Heart right ventricle (tissue), 16 donors: ENCODE measurements at regions not wholly inside any gene's neighbourhood (a gene's known extent, or its start where the extent isn't known, plus 50 kb on each side); places are given as distances from the start of the nearest gene placed in this dataset.
A peak's percentile ranks its signal among the peaks of the same experiment; 100 is the strongest.

Experiments
- ATAC-seq, 8 donors: fragments of 200-7000 bp; cut with Tn5 transposase; one replicate each; pipeline ENCODE4 v1.9.1; 2020; ENCODE audit warnings: mild to moderate bottlenecking in 8 of 8, moderate library complexity in 8 of 8, moderate number of reproducible peaks in 1 of 8
- DNase-seq, 2 donors: peaks; one replicate each; pipeline ENCODE4 v3.0.0-alpha.2; 2020
- H3K27ac ChIP-seq, 10 donors: fragments of 200-600 bp; sonication (generic) in 2 of 10; one replicate each; pipeline versions ENCODE4 v1.5.0 to v1.8.0; 2020 to 2022; ENCODE audit warnings: mild to moderate bottlenecking in 3 of 10
- H3K27me3 ChIP-seq, 7 donors: fragments of 200-600 bp; one replicate each; pipeline ENCODE4 v1.8.0; 2021 to 2022; ENCODE audit warnings: mild to moderate bottlenecking in 2 of 7
- H3K36me3 ChIP-seq, 9 donors: fragments of 200-600 bp; sonication (generic) in 1 of 9; one replicate each; pipeline versions ENCODE4 v1.5.0 to v1.8.0; 2020 to 2022; ENCODE audit warnings: mild to moderate bottlenecking in 2 of 9
- H3K4me1 ChIP-seq, 9 donors: fragments of 200-600 bp; sonication (generic) in 1 of 9; one replicate each; pipeline versions ENCODE4 v1.5.0 to v1.8.0; 2020 to 2022; ENCODE audit warnings: mild to moderate bottlenecking in 4 of 9
- H3K4me3 ChIP-seq, 10 donors: fragments of 200-600 bp; sonication (generic) in 2 of 10; one replicate each; pipeline versions ENCODE4 v1.5.0 to v1.8.0; 2020 to 2022; ENCODE audit warnings: mild to moderate bottlenecking in 7 of 10, moderate library complexity in 2 of 10
- H3K9me3 ChIP-seq, 11 donors: fragments of 200-600 bp in 10 of 11; sonication (generic) in 2 of 11; one replicate each; pipeline versions ENCODE4 v1.5.0 to v1.8.0; 2013 to 2022; ENCODE audit warnings: mild to moderate bottlenecking in 2 of 11, control low read depth in 1 of 11, moderate library complexity in 1 of 11
- WGBS, 2 donors: extraction: QIAGEN DNeasy Blood & Tissue Kit; methylation state at CpG; one replicate each; pipeline ENCODE4 v1.1.7; 2013; ENCODE audit warnings: inconsistent platforms in 1 of 2; 5-methylcytosine and 5-hydroxymethylcytosine counted together
- intact Hi-C, 10 donors: fragments of 100-400 bp; cut with DNase I; formaldehyde crosslinking; loops; one replicate each; pipeline versions ENCODE4 v1.11.1 to v1.14.2; 2022
- TF ChIP-seq, protein P1 (sequence below), 9 donors: fragments of 200-600 bp; sonication (generic) in 2 of 9; IDR thresholded peaks; one replicate each; pipeline versions ENCODE4 v1.5.0 to v1.8.0; 2021 to 2022; ENCODE audit warnings: antibody characterized with exemption in 9 of 9, mild to moderate bottlenecking in 5 of 9, moderate library complexity in 1 of 9
- donor health status: Arrhythmogenic right ventricular cardiomyopathy.
- donor health status: ischemic (EF 13 %, LVEDD 7.1; RV severe dilation, severe dysfunction).
- donor health status: healthy with polysubstance abuse.
- donor health status: DM: no; HTN: yes; CAD: no.
- donor health status: DM: no; HTN: no; CAD: no.
- donor health status: ischemic (EF 25% LVEDD 6.9; RV normal size, moderate dysfunction).
- donor health status: ischemic (EF 25% LVEDD 5.7; RV mildly dilated, moderate dysfunction).
- donor health status: healthy.
- donor health status: DM: yes; HTN: yes; CAD: no.
- donor health status: Ischemic cardiomyopathy.
- donor health status: ischemic (EF 35%, LVEDD 5.7; RV mildly dilated, moderate dysfunction).
- donor health status: nonischemic (EF 11% LVEDD 7.7; RV severe dilation, severe dysfunction).
- donor health status: DM: yes; HTN: yes; CAD: no.
- donor health status: PGD.
- donor health status: ischemic (EF 29% LVEDD 5.4; RV normal size, mild dysfunction).
- donor health status: nonischemic (EF 23%, LVEDD 6.1; RV moderate dilation, normal function).

GRCh38 chr13:44814161-44814560, 175.1 kb downstream of the NUFIP1 start:
- Histone ChIP-seq H3K27me3 (no peaks in the 10 kb centered on the region), H3K4me1 (peaks cover 0 to 15% (median 3%) of the 10 kb centered on the region in 9 donors), H3K4me3 (no peak overlapping the region), H3K36me3 (no peaks in the 10 kb centered on the region), H3K27ac (no peak overlapping the region), H3K9me3 (no peaks in the 10 kb centered on the region)
- DNase-seq (no peak), ATAC-seq (no peak)
- TF ChIP-seq, protein P1, sequence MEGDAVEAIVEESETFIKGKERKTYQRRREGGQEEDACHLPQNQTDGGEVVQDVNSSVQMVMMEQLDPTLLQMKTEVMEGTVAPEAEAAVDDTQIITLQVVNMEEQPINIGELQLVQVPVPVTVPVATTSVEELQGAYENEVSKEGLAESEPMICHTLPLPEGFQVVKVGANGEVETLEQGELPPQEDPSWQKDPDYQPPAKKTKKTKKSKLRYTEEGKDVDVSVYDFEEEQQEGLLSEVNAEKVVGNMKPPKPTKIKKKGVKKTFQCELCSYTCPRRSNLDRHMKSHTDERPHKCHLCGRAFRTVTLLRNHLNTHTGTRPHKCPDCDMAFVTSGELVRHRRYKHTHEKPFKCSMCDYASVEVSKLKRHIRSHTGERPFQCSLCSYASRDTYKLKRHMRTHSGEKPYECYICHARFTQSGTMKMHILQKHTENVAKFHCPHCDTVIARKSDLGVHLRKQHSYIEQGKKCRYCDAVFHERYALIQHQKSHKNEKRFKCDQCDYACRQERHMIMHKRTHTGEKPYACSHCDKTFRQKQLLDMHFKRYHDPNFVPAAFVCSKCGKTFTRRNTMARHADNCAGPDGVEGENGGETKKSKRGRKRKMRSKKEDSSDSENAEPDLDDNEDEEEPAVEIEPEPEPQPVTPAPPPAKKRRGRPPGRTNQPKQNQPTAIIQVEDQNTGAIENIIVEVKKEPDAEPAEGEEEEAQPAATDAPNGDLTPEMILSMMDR (IDR thresholded peaks at IDR 0.05): no peak
- WGBS, 2 donors: 96 to 100% methylated on average over 2 of the region's 2 CpGs
- intact Hi-C loops: no loop called here

- Histone ChIP-seq H3K4me3 (no peak overlapping the region), H3K9me3 (no peaks in the 10 kb centered on the region), H3K27me3 (no peaks in the 10 kb centered on the region), H3K36me3 (no peaks in the 10 kb centered on the region), H3K4me1 (peaks cover 0 to 15% (median 3%) of the 10 kb centered on the region in 9 donors), H3K27ac (no peak overlapping the region)
- DNase-seq: no peak
- no peak for ATAC-seq
- intact Hi-C loops: no loop called here
- WGBS, 2 donors: 56 to 70% methylated on average over 3 of the region's 3 CpGs
- TF ChIP-seq, protein P1 (IDR thresholded peaks at IDR 0.05): no peak
These were observed 176.5 kb downstream of the NUFIP1 start for GRCh38 chr13:44812818-44813217.

GRCh38 chr13:44810061-44810840, 179.0 kb downstream of the NUFIP1 start:
- intact Hi-C loops: no loop called here

DNA sequence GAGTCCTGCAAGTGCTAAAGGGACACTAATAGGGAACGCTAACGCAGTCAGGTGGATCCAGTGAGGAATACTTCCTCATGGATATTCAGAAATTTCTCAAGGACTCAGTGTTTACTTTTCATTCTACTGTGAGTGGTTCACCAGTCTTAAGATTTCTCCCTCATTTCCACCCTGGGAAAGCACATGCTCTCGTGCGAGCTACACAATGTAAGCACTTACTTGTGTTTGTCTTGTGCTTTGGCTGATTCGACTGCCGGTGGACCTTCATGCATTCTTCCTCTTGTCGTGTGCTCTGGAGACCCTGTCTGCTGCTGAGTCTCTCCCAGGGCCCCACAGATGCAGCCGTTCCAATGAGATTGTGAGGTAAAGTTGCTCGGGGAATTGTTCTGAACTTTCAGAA, 180.1 kb downstream of the NUFIP1 start:
- Histone ChIP-seq H3K4me3 (no peak overlapping the region), H3K27ac (no peak overlapping the region), H3K27me3 (no peaks in the 10 kb centered on the region), H3K36me3 (no peaks in the 10 kb centered on the region), H3K9me3 (no peaks in the 10 kb centered on the region), H3K4me1 (peaks cover 0 to 15% (median 3%) of the 10 kb centered on the region in 9 donors)
- intact Hi-C loops: no loop called here
- ATAC-seq: no peak
- TF ChIP-seq, protein P1 (IDR thresholded peaks at IDR 0.05): no peak
- no peak for DNase-seq
- WGBS, 2 donors: 86 to 87% methylated on average over 9 of the region's 9 CpGs

More at GRCh38 chr13:44810061-44810840, 179.0 kb downstream of the NUFIP1 start:
- no peaks in the 10 kb centered on the region for H3K9me3 ChIP-seq
- peaks cover 0 to 15% (median 3%) of the 10 kb centered on the region in 9 donors for H3K4me1 ChIP-seq
- no peaks in the 10 kb centered on the region for H3K36me3 ChIP-seq
- no peak for ATAC-seq
- WGBS, 2 donors: 66 to 70% methylated on average over 5 of the region's 5 CpGs
- no peak overlapping the region for H3K27ac ChIP-seq
- TF ChIP-seq, protein P1 (IDR thresholded peaks at IDR 0.05): no peak
- DNase-seq: peak in 1 of 2 donors; percentile 16
- H3K27me3 ChIP-seq: no peaks in the 10 kb centered on the region
- no peak overlapping the region for H3K4me3 ChIP-seq
